Spinal cord (tissue), 9 donors: ENCODE measurements at regions not wholly inside any gene's neighbourhood (a gene's known extent, or its start where the extent isn't known, plus 50 kb on each side); places are given as distances from the start of the nearest gene placed in this dataset.
A peak's percentile ranks its signal among the peaks of the same experiment; 100 is the strongest.

ENCODE experiments used
- DNase-seq, 6 donors: peaks; one replicate each; pipeline versions ENCODE4 v3.0.0 to v3.0.0-alpha.2; 2013 to 2015; ENCODE audit warnings: low spot score in 6 of 6, low read depth in 4 of 6
- H3K27ac ChIP-seq: one replicate; pipeline ENCODE4 v1.5.1; 2013; ENCODE audit warnings: low read depth, low read length, control low read depth
- H3K27me3 ChIP-seq: one replicate; pipeline ENCODE4 v1.6.1; 2013; ENCODE audit warnings: low read length; ENCODE audit not compliant: control insufficient read depth, insufficient read depth
- H3K36me3 ChIP-seq: one replicate; pipeline ENCODE4 v1.6.1; 2013; ENCODE audit warnings: low read length; ENCODE audit not compliant: control insufficient read depth, insufficient read depth
- H3K4me1 ChIP-seq: one replicate; pipeline ENCODE4 v1.6.1; 2013; ENCODE audit warnings: low read length; ENCODE audit not compliant: control insufficient read depth, insufficient read depth
- H3K4me3 ChIP-seq: one replicate; pipeline ENCODE4 v1.5.1; 2013; ENCODE audit warnings: low read depth, low read length, control low read depth
- H3K9me3 ChIP-seq: one replicate; pipeline ENCODE4 v1.6.1; 2013; ENCODE audit warnings: low read length; ENCODE audit not compliant: control insufficient read depth, insufficient read depth
- WGBS: methylation state at CpG from one replicate; pipeline ENCODE4 v1.1.5; 2013; ENCODE audit warnings: missing lambda C conversion rate; ENCODE audit not compliant: insufficient coverage; 5-methylcytosine and 5-hydroxymethylcytosine counted together
- donor health status: healthy.

- WGBS: no CpG with 5 or more reads among the region's 2 CpGs
- Histone ChIP-seq H3K9me3 (no peaks in the 10 kb centered on the region), H3K4me3 (no peak overlapping the region), H3K4me1 (no peaks in the 10 kb centered on the region), H3K36me3 (no peaks in the 10 kb centered on the region), H3K27me3 (no peaks in the 10 kb centered on the region), H3K27ac (no peak overlapping the region)
- peak in 1 of 6 donors; percentile 44 for DNase-seq
These were observed 348.7 kb upstream of the SEMA6A start for GRCh38 chr5:116923344-116923743.

GRCh38 chr5:116922532-116922931, 347.9 kb upstream of the SEMA6A start:
- H3K4me3 ChIP-seq: no peak overlapping the region
- H3K36me3 ChIP-seq: no peaks in the 10 kb centered on the region
- no peaks in the 10 kb centered on the region for H3K27me3 ChIP-seq
- no peaks in the 10 kb centered on the region for H3K4me1 ChIP-seq
- no peaks in the 10 kb centered on the region for H3K9me3 ChIP-seq
- no peak for DNase-seq
- no peak overlapping the region for H3K27ac ChIP-seq

GRCh38 chr5:116914869-116915504, 340.4 kb upstream of the SEMA6A start:
- Histone ChIP-seq H3K4me1 (no peaks in the 10 kb centered on the region), H3K36me3 (no peaks in the 10 kb centered on the region), H3K27me3 (no peaks in the 10 kb centered on the region), H3K9me3 (no peaks in the 10 kb centered on the region), H3K4me3 (no peak overlapping the region), H3K27ac (no peak overlapping the region)
- WGBS: no CpG with 5 or more reads among the region's 2 CpGs
- DNase-seq: no peak

GRCh38 chr5:116912221-116912620, 337.6 kb upstream of the SEMA6A start:
- Histone ChIP-seq H3K27me3 (no peaks in the 10 kb centered on the region), H3K36me3 (no peaks in the 10 kb centered on the region), H3K4me3 (no peak overlapping the region), H3K9me3 (no peaks in the 10 kb centered on the region), H3K4me1 (no peaks in the 10 kb centered on the region), H3K27ac (no peak overlapping the region)
- WGBS: no CpG with 5 or more reads among the region's 1 CpG
- no peak for DNase-seq

- H3K9me3 ChIP-seq: peaks cover 1% of the 10 kb centered on the region
- WGBS: no CpG with 5 or more reads among the region's 1 CpG
- H3K27me3 ChIP-seq: no peaks in the 10 kb centered on the region
- no peak overlapping the region for H3K27ac ChIP-seq
- DNase-seq: no peak
- no peak overlapping the region for H3K4me3 ChIP-seq
- H3K4me1 ChIP-seq: no peaks in the 10 kb centered on the region
- no peaks in the 10 kb centered on the region for H3K36me3 ChIP-seq
These were observed 336.5 kb upstream of the SEMA6A start for GRCh38 chr5:116911074-116911473.

GRCh38 chr5:116908537-116908936, 333.9 kb upstream of the SEMA6A start:
- Histone ChIP-seq H3K9me3 (peaks cover 1% of the 10 kb centered on the region), H3K27me3 (no peaks in the 10 kb centered on the region), H3K27ac (no peak overlapping the region), H3K4me1 (no peaks in the 10 kb centered on the region), H3K4me3 (no peak overlapping the region), H3K36me3 (no peaks in the 10 kb centered on the region)
- no CpG with 5 or more reads among the region's 1 CpG for WGBS
- no peak for DNase-seq

GRCh38 chr5:116905885-116906284, 331.3 kb upstream of the SEMA6A start:
- Histone ChIP-seq H3K4me3 (no peak overlapping the region), H3K36me3 (no peaks in the 10 kb centered on the region), H3K27me3 (no peaks in the 10 kb centered on the region), H3K4me1 (no peaks in the 10 kb centered on the region), H3K9me3 (peaks cover 1% of the 10 kb centered on the region), H3K27ac (no peak overlapping the region)
- no peak for DNase-seq
- 100% methylated on average over 1 of the region's 3 CpGs for WGBS

GRCh38 chr5:116900793-116901192, 326.2 kb upstream of the SEMA6A start:
- no peaks in the 10 kb centered on the region for H3K4me1 ChIP-seq
- H3K9me3 ChIP-seq: no peaks in the 10 kb centered on the region
- no peak overlapping the region for H3K27ac ChIP-seq
- DNase-seq: peak in 1 of 6 donors; percentile 23
- H3K27me3 ChIP-seq: no peaks in the 10 kb centered on the region
- no peaks in the 10 kb centered on the region for H3K36me3 ChIP-seq
- no CpG with 5 or more reads among the region's 1 CpG for WGBS
- H3K4me3 ChIP-seq: no peak overlapping the region

GRCh38 chr5:116898917-116899316, 324.3 kb upstream of the SEMA6A start:
- no CpG with 5 or more reads among the region's 2 CpGs for WGBS
- no peak for DNase-seq
- no peaks in the 10 kb centered on the region for H3K9me3 ChIP-seq
- H3K4me3 ChIP-seq: no peak overlapping the region
- H3K27ac ChIP-seq: no peak overlapping the region
- no peaks in the 10 kb centered on the region for H3K4me1 ChIP-seq
- no peaks in the 10 kb centered on the region for H3K36me3 ChIP-seq
- H3K27me3 ChIP-seq: no peaks in the 10 kb centered on the region

- no peak for DNase-seq
- no peaks in the 10 kb centered on the region for H3K36me3 ChIP-seq
- no peak overlapping the region for H3K27ac ChIP-seq
- no peaks in the 10 kb centered on the region for H3K27me3 ChIP-seq
- 100% methylated on average over 1 of the region's 3 CpGs for WGBS
- H3K9me3 ChIP-seq: no peaks in the 10 kb centered on the region
- H3K4me3 ChIP-seq: no peak overlapping the region
- no peaks in the 10 kb centered on the region for H3K4me1 ChIP-seq
These were observed 322.7 kb upstream of the SEMA6A start for GRCh38 chr5:116897291-116897690.
